ENCODE measurements at regions not wholly inside any gene's neighbourhood (a gene's known extent, or its start where the extent isn't known, plus 50 kb on each side); places are given as distances from the start of the nearest gene placed in this dataset.

DNA sequence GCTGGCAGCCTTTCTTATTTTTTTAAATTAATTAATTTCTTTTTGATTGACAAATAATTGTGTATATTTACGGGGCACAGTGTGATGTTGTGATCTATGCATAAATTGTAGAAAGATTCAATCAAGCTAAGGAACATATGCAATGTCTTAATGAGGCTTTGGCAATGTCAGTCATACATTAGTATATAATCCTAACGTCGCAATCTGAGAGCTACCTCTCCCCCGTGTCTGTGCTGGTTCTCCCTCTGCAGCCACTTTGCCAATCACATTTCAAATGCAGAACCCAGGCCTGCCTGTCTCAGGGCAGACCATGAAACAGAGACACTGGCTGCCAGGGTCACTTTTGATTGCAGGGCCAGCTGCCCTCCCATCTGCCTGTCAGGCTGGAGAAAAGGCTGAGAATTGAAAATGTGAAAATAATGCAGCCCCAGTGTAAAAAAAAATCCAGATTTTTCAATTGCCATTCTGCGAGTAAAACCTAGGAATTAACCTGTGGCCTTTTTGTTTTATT lies 56.3 kb downstream of the SLC24A2 start:
- TF ChIP-seq TAF1 (IDR thresholded peaks at IDR 0.05; ENCODE audit: borderline replicate concordance, low read depth, low read length) (no peak), POLR2AphosphoS5 (IDR thresholded peaks at IDR 0.05; ENCODE audit: low read depth, low read length) (no peak), POLR2A (IDR thresholded peaks at IDR 0.05; ENCODE audit: low read depth, low read length) (no peak)
- DNase-seq (ENCODE audit: insufficient read length) (no peak), FAIRE-seq (no peak)

DNA sequence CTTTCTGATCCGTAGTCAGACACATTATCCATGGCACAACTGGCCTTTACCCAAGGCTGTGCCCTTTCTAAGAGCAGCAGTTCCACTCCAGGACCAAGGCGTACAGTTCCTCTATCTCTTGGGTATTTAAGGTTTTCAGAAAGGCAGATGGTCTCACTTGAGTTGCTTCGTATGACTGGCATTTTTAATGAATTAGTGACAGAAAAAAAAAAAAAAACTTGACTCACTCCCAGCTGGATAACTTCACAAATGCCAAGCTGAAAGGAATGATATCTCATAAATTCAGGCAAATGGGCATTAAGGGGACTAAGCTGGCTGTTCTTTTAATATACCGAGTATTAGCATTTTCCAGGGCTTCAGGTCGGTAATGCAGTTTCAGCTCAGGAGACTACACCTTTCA lies 60.7 kb downstream of the SLC24A2 start:
- TF ChIP-seq POLR2AphosphoS5 (IDR thresholded peaks at IDR 0.05; ENCODE audit: low read depth, low read length), result no peak
- TF ChIP-seq POLR2A (IDR thresholded peaks at IDR 0.05; ENCODE audit: low read depth, low read length), result no peak
- no peak for TF ChIP-seq TAF1 (IDR thresholded peaks at IDR 0.05; ENCODE audit: borderline replicate concordance, low read depth, low read length)
- DNase-seq (ENCODE audit: insufficient read length) (no peak), FAIRE-seq (no peak)

DNA sequence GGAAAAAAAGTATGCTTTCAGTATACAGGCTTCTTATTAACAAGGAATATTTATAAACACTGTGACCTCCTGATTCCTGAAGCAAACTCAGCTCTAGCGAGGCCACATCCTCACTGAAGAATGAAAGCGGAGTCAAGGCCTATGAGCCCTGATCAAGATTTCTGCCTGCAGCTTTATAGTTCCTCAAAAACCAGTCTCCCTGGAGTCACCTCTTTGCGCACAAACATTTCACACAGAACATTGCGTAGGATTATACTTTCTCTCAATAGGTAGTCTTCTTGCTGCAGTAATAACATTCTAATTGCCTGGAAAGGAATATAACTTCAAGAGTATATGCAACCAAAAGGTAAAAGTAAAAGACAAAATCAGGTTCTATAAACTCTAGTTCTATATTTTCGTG lies 62.9 kb downstream of the SLC24A2 start:
- no peak for FAIRE-seq
- no peak for DNase-seq (ENCODE audit: insufficient read length)
- TF ChIP-seq POLR2A (IDR thresholded peaks at IDR 0.05; ENCODE audit: low read depth, low read length) (no peak), POLR2AphosphoS5 (IDR thresholded peaks at IDR 0.05; ENCODE audit: low read depth, low read length) (no peak)

DNA sequence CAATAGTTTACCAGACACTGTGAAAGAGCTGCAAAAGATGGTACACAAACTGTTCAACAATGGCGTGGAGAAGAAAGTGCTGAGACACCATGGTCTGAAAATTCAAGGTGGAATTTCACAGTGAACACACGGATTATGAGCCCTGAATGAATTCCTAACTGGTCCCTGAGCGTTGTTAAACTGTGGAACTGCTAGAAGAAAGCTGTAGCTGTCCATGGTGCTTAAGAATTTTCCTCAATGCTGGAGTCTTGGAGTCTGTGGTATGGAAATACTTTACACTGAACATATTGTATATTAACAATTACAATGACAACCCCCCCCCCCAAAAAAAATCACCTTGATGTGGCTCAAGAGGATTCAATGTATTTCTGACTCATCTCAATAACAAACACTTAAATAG lies 68.5 kb downstream of the SLC24A2 start:
- TF ChIP-seq POLR2AphosphoS5 (IDR thresholded peaks at IDR 0.05; ENCODE audit: low read depth, low read length) (no peak), POLR2A (IDR thresholded peaks at IDR 0.05; ENCODE audit: low read depth, low read length) (no peak), TAF1 (IDR thresholded peaks at IDR 0.05; ENCODE audit: borderline replicate concordance, low read depth, low read length) (no peak)
- DNase-seq (ENCODE audit: insufficient read length) (no peak), FAIRE-seq (no peak)

DNA sequence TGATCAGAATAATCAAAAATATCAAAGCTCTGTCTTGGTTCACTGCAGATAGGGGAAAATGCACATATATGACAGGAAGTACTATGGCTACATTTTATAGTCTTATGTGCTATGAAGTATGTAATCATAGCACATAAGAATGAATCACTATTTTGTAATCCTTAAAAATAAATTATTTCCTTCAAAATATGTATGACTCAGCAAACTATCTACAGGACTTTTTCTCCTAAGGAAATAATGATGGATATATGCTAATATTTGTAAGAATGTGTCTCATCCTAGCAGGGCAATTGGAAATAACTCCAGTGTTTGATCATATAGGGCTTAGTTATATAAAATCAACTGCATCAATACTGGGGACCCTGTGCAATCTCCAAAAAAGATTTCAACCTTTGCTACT lies 85.1 kb downstream of the SLC24A2 start:
- DNase-seq (ENCODE audit: insufficient read length) (no peak), FAIRE-seq (no peak)
- TF ChIP-seq POLR2A (IDR thresholded peaks at IDR 0.05; ENCODE audit: low read depth, low read length) (no peak), TAF1 (IDR thresholded peaks at IDR 0.05; ENCODE audit: borderline replicate concordance, low read depth, low read length) (no peak), POLR2AphosphoS5 (IDR thresholded peaks at IDR 0.05; ENCODE audit: low read depth, low read length) (no peak)

DNA sequence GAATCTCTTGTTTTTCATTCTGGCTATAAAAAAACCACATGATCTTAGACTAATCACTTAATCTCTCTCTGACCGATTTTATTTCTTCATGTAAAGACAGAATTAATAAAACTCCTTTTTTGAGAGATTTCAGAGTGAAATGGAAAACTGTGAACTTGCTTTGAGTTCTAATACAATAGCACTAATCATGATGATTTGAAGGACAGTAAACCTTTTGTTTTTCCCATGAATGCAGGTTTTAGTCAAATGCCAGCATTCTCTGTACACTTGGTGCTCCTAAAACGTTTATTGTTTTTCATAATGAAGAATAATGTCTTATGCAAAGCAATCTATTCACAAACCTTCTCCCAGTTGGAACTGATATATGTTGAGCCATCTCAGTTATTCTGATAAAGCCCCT lies 86.8 kb downstream of the SLC24A2 start:
- no peak for FAIRE-seq
- TF ChIP-seq TAF1 (IDR thresholded peaks at IDR 0.05; ENCODE audit: borderline replicate concordance, low read depth, low read length) (no peak), POLR2A (IDR thresholded peaks at IDR 0.05; ENCODE audit: low read depth, low read length) (no peak), POLR2AphosphoS5 (IDR thresholded peaks at IDR 0.05; ENCODE audit: low read depth, low read length) (no peak)
- no peak for DNase-seq (ENCODE audit: insufficient read length)

DNA sequence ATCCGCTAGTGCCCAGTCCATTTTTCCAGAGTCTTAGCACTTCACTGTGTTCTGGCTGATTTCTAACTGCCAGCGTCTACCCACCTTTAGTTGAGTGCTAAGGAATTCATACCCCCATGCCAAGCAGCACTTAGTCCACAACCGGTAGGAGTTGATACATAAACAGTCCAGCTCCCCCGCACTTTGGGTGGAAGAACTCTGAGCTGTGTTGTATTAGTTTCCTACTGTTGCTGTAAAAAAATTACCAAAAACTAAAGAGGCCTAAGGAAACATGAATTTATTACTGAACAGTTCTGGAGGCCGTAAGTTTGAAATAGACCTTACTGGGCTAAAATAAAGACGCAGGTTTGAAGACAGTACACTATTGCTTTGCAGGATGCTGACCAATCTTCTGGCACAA lies 87.6 kb downstream of the SLC24A2 start:
- DNase-seq (ENCODE audit: insufficient read length), result no peak
- TF ChIP-seq TAF1 (IDR thresholded peaks at IDR 0.05; ENCODE audit: borderline replicate concordance, low read depth, low read length) (no peak), POLR2A (IDR thresholded peaks at IDR 0.05; ENCODE audit: low read depth, low read length) (no peak), POLR2AphosphoS5 (IDR thresholded peaks at IDR 0.05; ENCODE audit: low read depth, low read length) (no peak)
- FAIRE-seq, result no peak

DNA sequence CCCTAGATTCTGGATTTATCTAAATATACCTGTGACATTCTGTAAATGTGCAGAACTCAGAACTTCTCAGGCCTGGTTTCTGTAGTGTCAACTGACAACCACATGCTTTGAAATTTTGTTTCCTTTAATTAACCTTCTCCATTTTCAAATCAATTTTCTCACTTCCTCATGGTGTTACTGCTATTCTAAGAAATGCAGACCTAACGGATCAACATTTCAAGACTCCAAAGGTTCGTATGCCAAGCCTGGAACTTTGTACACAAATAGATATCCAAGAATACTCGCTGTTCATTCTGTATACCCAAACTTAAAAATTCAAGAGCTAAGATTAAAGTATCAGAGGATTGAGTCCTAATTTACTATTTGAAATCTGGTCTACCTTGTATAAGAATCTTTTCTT lies 88.1 kb downstream of the SLC24A2 start:
- TF ChIP-seq POLR2AphosphoS5 (IDR thresholded peaks at IDR 0.05; ENCODE audit: low read depth, low read length), result no peak
- no peak for TF ChIP-seq POLR2A (IDR thresholded peaks at IDR 0.05; ENCODE audit: low read depth, low read length)
- TF ChIP-seq TAF1 (IDR thresholded peaks at IDR 0.05; ENCODE audit: borderline replicate concordance, low read depth, low read length), result no peak
- FAIRE-seq, result no peak

DNA sequence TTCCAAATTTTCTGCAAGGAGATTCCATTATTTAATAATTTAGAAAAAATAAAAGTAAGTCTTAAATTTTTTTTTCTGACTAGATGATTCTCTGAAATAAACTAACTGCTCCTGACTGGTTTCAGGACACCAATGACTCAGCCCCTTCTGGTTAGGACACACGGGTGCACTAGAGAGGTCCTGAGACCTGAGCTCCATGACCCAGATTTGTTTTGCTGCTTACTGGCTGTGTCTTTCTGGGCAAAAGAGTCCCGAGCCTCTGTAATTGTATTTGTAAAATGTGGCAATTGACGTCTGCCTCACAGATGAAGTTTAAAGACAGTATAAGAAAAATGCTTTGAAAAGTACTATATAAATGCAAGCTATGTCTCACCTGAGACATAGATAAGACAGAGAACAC lies 89.1 kb downstream of the SLC24A2 start:
- TF ChIP-seq POLR2A (IDR thresholded peaks at IDR 0.05; ENCODE audit: low read depth, low read length), result no peak
- no peak for DNase-seq (ENCODE audit: insufficient read length)
- no peak for FAIRE-seq

More for the DNA sequence above, 88.1 kb downstream of the SLC24A2 start:
- DNase-seq (ENCODE audit: insufficient read length), result no peak

DNA sequence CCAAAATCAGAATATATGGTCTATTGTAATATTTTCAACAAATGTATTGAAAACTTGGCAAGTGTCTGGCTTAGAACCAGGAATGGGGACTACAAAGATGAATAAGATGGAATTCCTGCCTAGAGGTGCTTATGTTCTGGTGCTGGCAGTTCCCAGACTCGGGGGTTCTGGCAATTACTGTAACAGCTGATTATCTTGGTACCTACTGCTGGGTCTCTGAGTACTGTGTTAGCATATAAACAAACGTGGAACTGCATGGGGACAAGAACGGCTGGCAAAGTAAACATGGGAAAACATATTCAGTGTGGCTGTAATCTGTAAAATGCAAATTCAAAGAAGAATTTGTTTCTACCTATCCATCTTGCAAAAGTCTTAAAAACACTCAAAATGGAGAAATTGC lies 89.9 kb downstream of the SLC24A2 start:
- FAIRE-seq (no peak), DNase-seq (ENCODE audit: insufficient read length) (no peak)
- no peak for TF ChIP-seq POLR2A (IDR thresholded peaks at IDR 0.05; ENCODE audit: low read depth, low read length)
- TF ChIP-seq POLR2AphosphoS5 (IDR thresholded peaks at IDR 0.05; ENCODE audit: low read depth, low read length), result no peak
- TF ChIP-seq TAF1 (IDR thresholded peaks at IDR 0.05; ENCODE audit: borderline replicate concordance, low read depth, low read length), result no peak

DNA sequence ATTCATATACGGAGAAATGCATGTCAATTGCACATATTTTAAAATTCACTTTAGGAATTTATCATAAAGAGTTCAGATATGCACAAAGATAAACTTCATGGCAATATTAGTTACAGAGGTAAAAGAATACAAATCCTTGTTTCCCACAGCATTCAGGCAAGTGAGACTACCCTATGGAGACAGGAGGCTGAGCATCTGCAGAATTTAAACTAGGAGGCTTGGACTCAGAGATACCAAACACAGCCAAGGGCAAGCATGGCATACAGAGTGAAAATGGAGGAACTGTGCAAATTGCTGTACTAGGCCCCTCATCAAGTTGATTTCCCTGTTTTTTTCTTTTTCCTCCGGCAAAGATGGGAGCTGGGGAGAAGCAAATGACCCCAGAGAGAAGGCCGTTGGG lies 94.2 kb downstream of the SLC24A2 start:
- TF ChIP-seq TAF1 (IDR thresholded peaks at IDR 0.05; ENCODE audit: borderline replicate concordance, low read depth, low read length), result no peak
- TF ChIP-seq POLR2AphosphoS5 (IDR thresholded peaks at IDR 0.05; ENCODE audit: low read depth, low read length), result no peak
- no peak for TF ChIP-seq POLR2A (IDR thresholded peaks at IDR 0.05; ENCODE audit: low read depth, low read length)
- DNase-seq (ENCODE audit: insufficient read length) (no peak), FAIRE-seq (no peak)

DNA sequence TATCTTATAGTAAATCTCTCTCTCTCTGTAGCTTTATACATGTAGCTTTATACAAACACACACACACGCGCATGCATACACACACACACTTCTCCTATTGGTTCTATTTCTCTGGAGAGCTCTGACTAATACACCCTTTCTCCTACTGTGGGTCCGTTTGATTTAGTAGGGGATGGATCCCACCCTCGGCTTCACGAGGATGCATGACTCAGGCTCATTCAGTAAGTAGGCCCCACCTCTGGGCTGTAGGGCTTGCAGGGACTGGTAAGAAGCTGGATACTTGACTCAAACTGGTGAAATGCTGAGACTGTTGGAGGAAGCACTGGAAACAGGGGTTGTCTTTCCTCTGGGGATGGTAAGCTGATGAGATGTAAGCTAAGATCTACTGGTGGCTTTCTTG lies 98.7 kb downstream of the SLC24A2 start:
- DNase-seq (ENCODE audit: insufficient read length) (no peak), FAIRE-seq (no peak)
- TF ChIP-seq POLR2AphosphoS5 (IDR thresholded peaks at IDR 0.05; ENCODE audit: low read depth, low read length), result no peak
- no peak for TF ChIP-seq POLR2A (IDR thresholded peaks at IDR 0.05; ENCODE audit: low read depth, low read length)
- TF ChIP-seq TAF1 (IDR thresholded peaks at IDR 0.05; ENCODE audit: borderline replicate concordance, low read depth, low read length), result no peak
